HG03135 (cell line): ENCODE measurements at regions not wholly inside any gene's neighbourhood (a gene's known extent, or its start where the extent isn't known, plus 50 kb on each side); places are given as distances from the start of the nearest gene placed in this dataset.

Experiments used
- ATAC-seq: cut with Tn5 transposase; IDR thresholded peaks from one replicate; pipeline ENCODE4 v1.9.1; 2021; ENCODE audit warnings: mild to moderate bottlenecking, moderate library complexity; ENCODE audit not compliant: unreplicated experiment

GRCh38 chr4:81639248-81639647, 167.5 kb upstream of the RASGEF1B start:
- no peak for ATAC-seq

- ATAC-seq, result no peak
Observed at GRCh38 chr4:81638698-81639097, 167.0 kb upstream of the RASGEF1B start.

- peak; percentile 73 for ATAC-seq
Observed at GRCh38 chr4:81635739-81636138, 164.0 kb upstream of the RASGEF1B start.

GRCh38 chr4:81634766-81635549, 163.3 kb upstream of the RASGEF1B start:
- ATAC-seq, result no peak

GRCh38 chr4:81634165-81634564, 162.5 kb upstream of the RASGEF1B start:
- ATAC-seq, result no peak

- no peak for ATAC-seq
Observed at GRCh38 chr4:81632581-81633299, 161.0 kb upstream of the RASGEF1B start.

- peak; percentile 49 for ATAC-seq
Observed at GRCh38 chr4:81631958-81632441, 160.3 kb upstream of the RASGEF1B start.

GRCh38 chr4:81629366-81629765, 157.7 kb upstream of the RASGEF1B start:
- ATAC-seq, result no peak

- ATAC-seq, result peak; percentile 69
Observed at GRCh38 chr4:81628489-81628888, 156.8 kb upstream of the RASGEF1B start.

GRCh38 chr4:81627590-81627989, 155.9 kb upstream of the RASGEF1B start:
- no peak for ATAC-seq

GRCh38 chr4:81626851-81627250, 155.1 kb upstream of the RASGEF1B start:
- no peak for ATAC-seq

- ATAC-seq, result no peak
Observed at GRCh38 chr4:81625422-81626417, 154.0 kb upstream of the RASGEF1B start.

- ATAC-seq, result no peak
Observed at GRCh38 chr4:81623434-81623833, 151.7 kb upstream of the RASGEF1B start.

GRCh38 chr4:81622474-81623184, 150.9 kb upstream of the RASGEF1B start:
- no peak for ATAC-seq

- no peak for ATAC-seq
Observed at GRCh38 chr4:81622028-81622427, 150.3 kb upstream of the RASGEF1B start.

GRCh38 chr4:81621490-81621889, 149.8 kb upstream of the RASGEF1B start:
- ATAC-seq, result no peak

GRCh38 chr4:81620442-81620841, 148.7 kb upstream of the RASGEF1B start:
- ATAC-seq, result no peak

GRCh38 chr4:81617545-81617944, 145.8 kb upstream of the RASGEF1B start:
- ATAC-seq, result no peak

- ATAC-seq, result no peak
Observed at GRCh38 chr4:81611221-81611620, 139.5 kb upstream of the RASGEF1B start.

GRCh38 chr4:81609844-81610243, 138.1 kb upstream of the RASGEF1B start:
- ATAC-seq, result no peak
